ENCODE measurements at regions not wholly inside any gene's neighbourhood (a gene's known extent, or its start where the extent isn't known, plus 50 kb on each side); places are given as distances from the start of the nearest gene placed in this dataset.

DNA sequence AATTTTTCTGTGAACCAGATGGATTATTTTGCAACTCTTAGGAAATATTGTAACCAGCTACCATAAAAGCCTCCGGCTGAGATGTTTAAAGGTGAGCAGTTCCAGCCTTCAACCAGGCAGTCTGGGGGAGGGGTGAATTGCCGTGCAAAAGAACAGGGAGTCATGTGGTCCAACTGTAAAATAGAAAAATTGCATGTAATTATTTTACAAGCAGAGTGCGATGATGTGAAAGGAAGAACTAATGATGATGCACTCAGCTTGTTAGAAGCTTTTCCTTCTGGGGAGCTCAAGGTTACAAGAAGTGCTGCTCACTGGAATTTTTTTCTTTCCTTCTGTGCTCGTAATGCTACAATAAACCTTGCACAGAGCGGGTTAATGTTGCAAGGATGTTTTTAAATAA lies 188.7 kb upstream of the ITGA1 start:
- 34% methylated on average over 5 of the region's 5 CpGs for WGBS, 2 donors
- no peak for DNase-seq (ENCODE audit: low spot score in 2 of 2)
- intact Hi-C loops (cut with DNase I; ENCODE audit: low total_unique reads), result no loop called here
- H3K4me3 ChIP-seq (ENCODE audit: low read depth, poor library complexity, severe bottlenecking), result no peak overlapping the region
- no peak for TF ChIP-seq POLR2A (IDR thresholded peaks at IDR 0.05)
- TF ChIP-seq, protein P1, sequence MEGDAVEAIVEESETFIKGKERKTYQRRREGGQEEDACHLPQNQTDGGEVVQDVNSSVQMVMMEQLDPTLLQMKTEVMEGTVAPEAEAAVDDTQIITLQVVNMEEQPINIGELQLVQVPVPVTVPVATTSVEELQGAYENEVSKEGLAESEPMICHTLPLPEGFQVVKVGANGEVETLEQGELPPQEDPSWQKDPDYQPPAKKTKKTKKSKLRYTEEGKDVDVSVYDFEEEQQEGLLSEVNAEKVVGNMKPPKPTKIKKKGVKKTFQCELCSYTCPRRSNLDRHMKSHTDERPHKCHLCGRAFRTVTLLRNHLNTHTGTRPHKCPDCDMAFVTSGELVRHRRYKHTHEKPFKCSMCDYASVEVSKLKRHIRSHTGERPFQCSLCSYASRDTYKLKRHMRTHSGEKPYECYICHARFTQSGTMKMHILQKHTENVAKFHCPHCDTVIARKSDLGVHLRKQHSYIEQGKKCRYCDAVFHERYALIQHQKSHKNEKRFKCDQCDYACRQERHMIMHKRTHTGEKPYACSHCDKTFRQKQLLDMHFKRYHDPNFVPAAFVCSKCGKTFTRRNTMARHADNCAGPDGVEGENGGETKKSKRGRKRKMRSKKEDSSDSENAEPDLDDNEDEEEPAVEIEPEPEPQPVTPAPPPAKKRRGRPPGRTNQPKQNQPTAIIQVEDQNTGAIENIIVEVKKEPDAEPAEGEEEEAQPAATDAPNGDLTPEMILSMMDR (IDR thresholded peaks at IDR 0.05), result no peak

DNA sequence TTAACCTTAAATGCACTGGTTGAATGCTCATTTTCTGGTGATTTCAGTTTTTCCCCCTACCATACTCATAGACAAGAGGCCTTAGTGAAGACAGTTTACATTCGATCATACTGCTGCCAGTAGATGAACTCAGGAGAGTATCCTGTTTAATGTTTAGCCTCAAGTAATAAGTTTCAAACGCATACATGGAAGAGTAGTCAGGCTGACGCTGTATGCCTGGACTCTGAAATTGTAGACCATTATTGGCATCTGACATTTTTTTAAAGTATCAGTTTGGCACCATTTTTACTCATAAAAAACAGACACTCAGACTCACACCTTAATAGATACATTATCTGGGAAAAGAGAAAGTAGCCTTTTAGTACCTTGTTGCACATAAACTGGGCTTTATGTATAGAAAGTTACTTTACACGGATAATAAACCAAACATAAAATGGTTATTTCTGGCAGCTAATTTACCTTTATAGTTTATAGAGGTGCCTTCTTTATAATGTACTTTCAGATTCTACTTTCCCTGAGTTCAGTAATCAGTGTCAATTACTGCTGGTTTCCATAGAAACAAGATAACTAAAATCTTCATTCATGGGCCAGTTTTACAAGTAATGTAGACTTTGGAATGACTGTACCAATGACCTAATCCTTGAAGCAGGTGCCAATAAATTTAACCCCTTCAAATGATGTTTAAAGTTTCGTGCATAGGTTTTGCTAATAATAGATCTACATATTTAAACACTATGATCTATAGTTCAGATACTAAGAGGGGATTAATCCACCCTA lies 183.8 kb upstream of the ITGA1 start:
- DNase-seq (ENCODE audit: low spot score in 2 of 2), result no peak
- TF ChIP-seq POLR2A (IDR thresholded peaks at IDR 0.05), result no peak
- TF ChIP-seq, protein P1 (IDR thresholded peaks at IDR 0.05), result no peak
- intact Hi-C loops (cut with DNase I; ENCODE audit: low total_unique reads), result no loop called here
- WGBS, 2 donors, result 49 to 51% methylated on average over 5 of the region's 5 CpGs
- H3K4me3 ChIP-seq (ENCODE audit: low read depth, poor library complexity, severe bottlenecking), result no peak overlapping the region

DNA sequence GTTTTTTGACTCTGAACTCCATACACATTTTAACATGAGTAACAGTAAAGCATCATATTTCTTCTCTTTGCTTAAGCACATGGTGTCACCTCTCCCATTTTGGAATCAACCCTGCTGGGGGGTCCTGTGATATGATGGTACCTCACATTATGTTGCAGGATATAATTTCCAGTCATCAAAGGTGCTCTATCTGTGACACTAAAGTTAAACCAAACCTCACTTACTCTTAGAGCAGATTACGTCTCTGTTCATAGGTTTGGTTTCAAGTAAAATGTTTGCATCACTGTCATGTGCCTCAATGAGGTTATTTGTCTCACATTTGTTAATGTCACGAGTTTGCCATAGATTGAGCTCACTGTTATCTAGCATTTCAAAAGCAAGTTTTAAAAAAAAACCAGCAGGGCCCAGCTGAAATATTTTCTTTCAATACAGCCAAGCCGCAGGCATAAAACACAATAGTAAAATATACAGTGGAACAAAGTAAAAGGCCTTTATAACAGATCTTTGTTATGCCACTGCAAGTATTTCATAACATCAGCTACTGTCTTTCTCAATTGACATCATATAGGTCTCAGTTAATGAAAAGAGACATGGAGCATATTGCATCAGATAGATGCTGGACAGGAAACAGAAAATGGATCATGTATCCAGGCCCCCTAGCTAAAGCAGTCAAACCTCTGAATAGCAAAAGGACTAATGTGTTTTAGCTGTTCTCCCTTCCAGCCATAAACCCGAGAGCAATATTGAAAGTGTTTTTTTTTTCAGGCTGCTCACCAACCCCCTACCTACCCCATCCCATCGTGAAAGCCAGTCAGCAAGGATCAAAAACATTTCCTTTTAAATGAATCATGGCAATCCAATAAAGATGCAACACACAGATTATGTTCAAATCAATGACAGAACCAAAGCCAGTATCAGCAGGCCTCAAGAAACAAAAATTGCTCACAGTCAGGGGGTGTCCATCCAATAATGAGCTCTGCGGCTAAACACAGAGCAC lies 182.1 kb upstream of the ITGA1 start:
- no peak overlapping the region for H3K4me3 ChIP-seq (ENCODE audit: low read depth, poor library complexity, severe bottlenecking)
- intact Hi-C loops (cut with DNase I; ENCODE audit: low total_unique reads), result no loop called here
- 63 to 64% methylated on average over 6 of the region's 6 CpGs for WGBS, 2 donors
- DNase-seq (ENCODE audit: low spot score in 2 of 2), result no peak
- TF ChIP-seq, protein P1 (IDR thresholded peaks at IDR 0.05), result no peak
- TF ChIP-seq POLR2A (IDR thresholded peaks at IDR 0.05), result no peak

DNA sequence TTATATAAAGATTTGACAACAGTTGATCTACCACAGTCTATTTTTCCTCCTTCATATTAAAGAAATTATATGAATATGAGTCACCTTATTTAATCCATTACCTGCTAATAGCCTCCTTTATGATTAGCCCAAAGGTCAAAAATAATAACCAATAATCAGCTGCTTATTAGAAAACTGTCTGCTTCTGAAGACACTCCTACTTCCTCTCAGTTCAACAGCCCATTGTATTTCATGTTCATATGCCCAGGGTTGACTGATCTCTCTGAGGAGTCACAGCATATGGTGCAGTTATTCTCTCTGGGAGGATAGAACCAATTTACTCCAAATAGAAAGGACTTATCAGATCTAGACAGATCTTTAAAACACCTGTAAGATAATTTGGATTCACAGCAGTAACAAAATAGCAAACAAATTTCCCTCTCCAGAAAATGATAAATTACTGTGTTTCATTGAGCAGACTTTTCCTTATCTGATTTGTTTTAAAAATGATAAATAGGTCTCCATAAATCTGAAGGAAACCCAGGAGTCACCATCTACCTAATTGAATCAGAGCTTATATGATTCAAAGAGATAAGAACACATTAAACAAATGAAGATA lies 180.4 kb upstream of the ITGA1 start:
- TF ChIP-seq, protein P1 (IDR thresholded peaks at IDR 0.05), result no peak
- TF ChIP-seq POLR2A (IDR thresholded peaks at IDR 0.05), result no peak
- DNase-seq (ENCODE audit: low spot score in 2 of 2), result no peak
- intact Hi-C loops (cut with DNase I; ENCODE audit: low total_unique reads), result no loop called here
- H3K4me3 ChIP-seq (ENCODE audit: low read depth, poor library complexity, severe bottlenecking), result no peak overlapping the region

DNA sequence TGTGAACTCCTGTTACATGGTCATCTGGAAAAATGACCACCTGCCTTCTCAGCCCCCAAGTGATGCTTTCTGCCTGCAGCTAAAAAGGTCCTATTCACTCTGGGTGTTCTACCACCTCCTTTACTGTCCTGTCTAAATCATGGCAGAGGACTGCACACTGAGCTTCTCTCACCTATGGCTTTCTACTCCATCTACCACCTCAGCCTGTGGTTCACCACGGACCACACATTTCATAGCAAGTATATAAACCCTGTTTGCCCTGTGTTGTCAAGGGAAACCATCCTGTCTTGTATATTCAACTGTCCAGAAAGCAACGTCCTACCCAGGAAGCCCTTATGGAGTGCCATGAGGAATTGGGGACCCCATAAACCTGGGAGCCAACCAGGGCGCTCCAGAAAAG lies 167.4 kb upstream of the ITGA1 start:
- H3K4me3 ChIP-seq (ENCODE audit: low read depth, poor library complexity, severe bottlenecking), result no peak overlapping the region
- intact Hi-C loops (cut with DNase I; ENCODE audit: low total_unique reads), result no loop called here
- 79 to 80% methylated on average over 3 of the region's 3 CpGs for WGBS, 2 donors

More for the DNA sequence above, 167.4 kb upstream of the ITGA1 start:
- no peak for DNase-seq (ENCODE audit: low spot score in 2 of 2)
- TF ChIP-seq POLR2A (IDR thresholded peaks at IDR 0.05), result no peak
- TF ChIP-seq, protein P1 (IDR thresholded peaks at IDR 0.05), result no peak
